ENCODE measurements at regions not wholly inside any gene's neighbourhood (a gene's known extent, or its start where the extent isn't known, plus 50 kb on each side); places are given as distances from the start of the nearest gene placed in this dataset.

DNA sequence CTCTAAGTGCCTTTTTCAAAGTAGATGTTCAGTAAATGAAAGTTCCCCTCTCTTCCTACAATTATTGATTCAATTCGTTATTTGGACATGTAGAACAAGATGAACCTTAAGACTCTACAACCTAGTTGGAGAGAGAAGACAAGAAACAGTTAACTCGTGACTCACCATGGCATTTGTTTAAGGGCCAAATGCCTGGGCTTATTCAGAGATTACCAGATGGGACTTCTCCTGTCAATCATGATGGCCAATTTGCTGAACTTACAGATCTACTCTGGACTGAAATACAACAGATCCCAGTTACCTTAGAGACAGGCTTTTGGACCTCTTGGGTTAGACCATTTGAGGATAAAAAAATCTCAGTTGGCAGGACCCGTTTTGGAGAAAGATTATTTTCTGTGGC lies 93.5 kb downstream of the C1orf94 start:
- no peaks in the 10 kb centered on the region for H3K4me1 ChIP-seq (ENCODE audit: insufficient read depth, low read length)
- H3K36me3 ChIP-seq (ENCODE audit: low read depth, low read length): no peaks in the 10 kb centered on the region
- no peaks in the 10 kb centered on the region for H3K9me2 ChIP-seq (replicated peaks; ENCODE audit: low read length)
- H3F3A ChIP-seq (ENCODE audit: low read length, unreplicated experiment): no peaks in the 10 kb centered on the region
- TF ChIP-seq CTCF (conservative IDR thresholded peaks at IDR 0.05; ENCODE audit: low read depth, low read length): no peak
- no peak for TF ChIP-seq EZH2 (IDR thresholded peaks at IDR 0.05; ENCODE audit: low read length, unreplicated experiment)
- no peak overlapping the region for H3K9ac ChIP-seq (ENCODE audit: low read length)
- H3K27me3 ChIP-seq (ENCODE audit: low read length): peaks cover 18% of the 10 kb centered on the region
- H3K4me2 ChIP-seq (ENCODE audit: low read length): no peak overlapping the region
- H4K20me1 ChIP-seq (ENCODE audit: low read length): no peaks in the 10 kb centered on the region
- no peak overlapping the region for H2AFZ ChIP-seq (ENCODE audit: low read length)
- no peak for DNase-seq
- H3K4me3 ChIP-seq (ENCODE audit: low read length): no peak overlapping the region
- intact Hi-C loops (cut with micrococcal nuclease): no loop called here
- H3K79me2 ChIP-seq (ENCODE audit: low read length): no peaks in the 10 kb centered on the region
- no TSS peak for BruUV-seq (replicated peaks)
- ChIA-PET POLR2A (ENCODE audit: unreplicated experiment) (no interaction called here), CTCF (no interaction called here)
- no peaks in the 10 kb centered on the region for H3K9me3 ChIP-seq (ENCODE audit: low read length)
- no peak overlapping the region for H3K27ac ChIP-seq (ENCODE audit: low read length)
- no peak for ATAC-seq

- Histone ChIP-seq H3K4me3 (ENCODE audit: low read length) (no peak overlapping the region), H3K9me3 (ENCODE audit: low read length) (no peaks in the 10 kb centered on the region), H3K79me2 (ENCODE audit: low read length) (no peaks in the 10 kb centered on the region), H3K36me3 (ENCODE audit: low read depth, low read length) (no peaks in the 10 kb centered on the region), H3F3A (ENCODE audit: low read length, unreplicated experiment) (no peaks in the 10 kb centered on the region), H2AFZ (ENCODE audit: low read length) (no peak overlapping the region), H4K20me1 (ENCODE audit: low read length) (no peaks in the 10 kb centered on the region), H3K27ac (ENCODE audit: low read length) (no peak overlapping the region), H3K4me1 (ENCODE audit: insufficient read depth, low read length) (no peaks in the 10 kb centered on the region), H3K27me3 (ENCODE audit: low read length) (0 out of 2 replicates have a peak, but pooled peaks cover 2% of the 10 kb centered on the region), H3K4me2 (ENCODE audit: low read length) (no peak overlapping the region), H3K9me2 (replicated peaks; ENCODE audit: low read length) (no peaks in the 10 kb centered on the region), H3K9ac (ENCODE audit: low read length) (no peak overlapping the region)
- DNase-seq: no peak
- ChIA-PET CTCF (no interaction called here), POLR2A (ENCODE audit: unreplicated experiment) (no interaction called here)
- TF ChIP-seq CTCF (conservative IDR thresholded peaks at IDR 0.05; ENCODE audit: low read depth, low read length) (no peak), EZH2phosphoT487 (IDR thresholded peaks at IDR 0.05; ENCODE audit: borderline replicate concordance, low read length) (no peak), EZH2 (IDR thresholded peaks at IDR 0.05; ENCODE audit: low read length, unreplicated experiment) (no peak)
- ATAC-seq: no peak
- no TSS peak for BruUV-seq (replicated peaks)
- intact Hi-C loops (cut with micrococcal nuclease): no loop called here
Observed at GRCh38 chr1:34272152-34272551, 95.4 kb downstream of the C1orf94 start.

DNA sequence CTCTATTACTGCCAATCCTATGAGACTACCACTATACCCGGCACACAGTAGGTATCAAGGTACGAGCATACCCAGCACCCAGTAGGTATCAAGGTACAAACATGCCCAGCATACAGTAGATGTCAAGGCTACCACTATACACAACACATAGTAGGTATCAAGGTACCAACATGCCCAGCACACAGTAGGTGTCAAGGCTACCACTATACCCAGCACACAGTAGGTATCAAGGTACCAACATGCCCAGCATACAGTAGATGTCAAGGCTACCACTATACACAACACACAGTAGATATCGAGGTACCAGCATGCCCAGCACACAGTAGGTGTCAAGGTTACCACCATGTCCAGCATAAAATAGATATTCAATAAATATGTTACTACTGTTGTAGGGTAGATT lies 98.4 kb downstream of the C1orf94 start:
- Histone ChIP-seq H3F3A (ENCODE audit: low read length, unreplicated experiment) (no peaks in the 10 kb centered on the region), H3K4me2 (ENCODE audit: low read length) (no peak overlapping the region), H4K20me1 (ENCODE audit: low read length) (no peaks in the 10 kb centered on the region), H3K4me3 (ENCODE audit: low read length) (no peak overlapping the region), H3K36me3 (ENCODE audit: low read depth, low read length) (no peaks in the 10 kb centered on the region), H3K27ac (ENCODE audit: low read length) (no peak overlapping the region), H3K27me3 (ENCODE audit: low read length) (no peaks in the 10 kb centered on the region), H3K9me3 (ENCODE audit: low read length) (no peaks in the 10 kb centered on the region), H2AFZ (ENCODE audit: low read length) (no peak overlapping the region), H3K9ac (ENCODE audit: low read length) (no peak overlapping the region), H3K79me2 (ENCODE audit: low read length) (no peaks in the 10 kb centered on the region), H3K4me1 (ENCODE audit: insufficient read depth, low read length) (no peaks in the 10 kb centered on the region), H3K9me2 (replicated peaks; ENCODE audit: low read length) (no peaks in the 10 kb centered on the region)
- no peak for ATAC-seq
- DNase-seq: no peak
- ChIA-PET POLR2A (ENCODE audit: unreplicated experiment) (no interaction called here), CTCF (no interaction called here)
- TF ChIP-seq CTCF (conservative IDR thresholded peaks at IDR 0.05; ENCODE audit: low read depth, low read length): no peak
- TF ChIP-seq EZH2phosphoT487 (IDR thresholded peaks at IDR 0.05; ENCODE audit: borderline replicate concordance, low read length): no peak
- TF ChIP-seq EZH2 (IDR thresholded peaks at IDR 0.05; ENCODE audit: low read length, unreplicated experiment): no peak
- BruUV-seq (replicated peaks): no TSS peak
- intact Hi-C loops (cut with micrococcal nuclease): no loop called here
